OCI-LY3 (cell line): ENCODE measurements at regions not wholly inside any gene's neighbourhood (a gene's known extent, or its start where the extent isn't known, plus 50 kb on each side); places are given as distances from the start of the nearest gene placed in this dataset.

ENCODE experiments used
- EZH2phosphoT487 ChIP-seq: fragments of 200-600 bp; shearing (Covaris generic); IDR thresholded peaks from 2 replicates; pipeline ENCODE4 v1.6.1; 2018; ENCODE audit warnings: antibody characterized with exemption, mixed run types, low read depth
- TF ChIP-seq, protein P1 (sequence below): fragments of 200-600, 300-600 bp; sonication (generic); IDR thresholded peaks from 2 replicates; pipeline ENCODE4 v1.5.1; 2014; ENCODE audit warnings: antibody characterized with exemption, low read length, low read depth

DNA sequence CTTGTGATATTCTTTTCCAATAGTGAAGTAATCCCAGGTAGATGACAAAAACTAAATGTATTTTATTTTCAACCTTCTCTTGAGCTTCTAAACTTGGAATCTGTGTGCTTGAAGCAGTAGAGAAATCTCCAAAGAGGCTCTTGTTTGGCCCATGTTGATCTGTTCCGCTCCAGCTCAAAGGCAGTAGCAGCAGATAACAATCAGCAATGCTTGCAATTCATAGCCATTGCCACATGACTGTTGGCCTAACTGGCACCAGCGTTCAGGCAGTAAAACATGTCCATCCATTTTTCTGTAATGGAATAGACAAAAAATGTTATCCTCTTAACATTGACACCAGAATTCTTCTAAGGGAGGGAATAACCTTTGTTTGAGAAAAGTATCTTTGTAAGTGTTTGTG lies 270.7 kb upstream of the MSX2 start:
- TF ChIP-seq, protein P1, sequence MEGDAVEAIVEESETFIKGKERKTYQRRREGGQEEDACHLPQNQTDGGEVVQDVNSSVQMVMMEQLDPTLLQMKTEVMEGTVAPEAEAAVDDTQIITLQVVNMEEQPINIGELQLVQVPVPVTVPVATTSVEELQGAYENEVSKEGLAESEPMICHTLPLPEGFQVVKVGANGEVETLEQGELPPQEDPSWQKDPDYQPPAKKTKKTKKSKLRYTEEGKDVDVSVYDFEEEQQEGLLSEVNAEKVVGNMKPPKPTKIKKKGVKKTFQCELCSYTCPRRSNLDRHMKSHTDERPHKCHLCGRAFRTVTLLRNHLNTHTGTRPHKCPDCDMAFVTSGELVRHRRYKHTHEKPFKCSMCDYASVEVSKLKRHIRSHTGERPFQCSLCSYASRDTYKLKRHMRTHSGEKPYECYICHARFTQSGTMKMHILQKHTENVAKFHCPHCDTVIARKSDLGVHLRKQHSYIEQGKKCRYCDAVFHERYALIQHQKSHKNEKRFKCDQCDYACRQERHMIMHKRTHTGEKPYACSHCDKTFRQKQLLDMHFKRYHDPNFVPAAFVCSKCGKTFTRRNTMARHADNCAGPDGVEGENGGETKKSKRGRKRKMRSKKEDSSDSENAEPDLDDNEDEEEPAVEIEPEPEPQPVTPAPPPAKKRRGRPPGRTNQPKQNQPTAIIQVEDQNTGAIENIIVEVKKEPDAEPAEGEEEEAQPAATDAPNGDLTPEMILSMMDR, result no peak
- no peak for TF ChIP-seq EZH2phosphoT487
